Stomach (tissue), 4 donors: ENCODE measurements at regions not wholly inside any gene's neighbourhood (a gene's known extent, or its start where the extent isn't known, plus 50 kb on each side); places are given as distances from the start of the nearest gene placed in this dataset.

Experiments
- CTCF ChIP-seq, 7 experiments: fragments of 450-650 bp in 4 of 7; fragments of 200-600 bp in 3 of 7; sonication (generic) in 3 of 7; IDR thresholded peaks; one replicate each; pipeline ENCODE4 v1.5.1; 2016 to 2019; ENCODE audit warnings: antibody characterized with exemption in 7 of 7, control low read depth in 2 of 7, mild to moderate bottlenecking in 1 of 7
- EP300 ChIP-seq: sonication (generic); formaldehyde crosslinking; IDR thresholded peaks from one replicate; pipeline ENCODE4 v1.6.1; 2017; ENCODE audit warnings: antibody characterized with exemption

GRCh38 chr2:66692521-66693054, 257.7 kb downstream of the MEIS1 start:
- TF ChIP-seq CTCF (IDR thresholded peaks at IDR 0.05) (no peak), EP300 (no peak)
